Activated naive CD4-positive, alpha-beta T cell treated with anti-CD3 and anti-CD28 coated beads for 36 hours (primary cell): ENCODE measurements at regions not wholly inside any gene's neighbourhood (a gene's known extent, or its start where the extent isn't known, plus 50 kb on each side); places are given as distances from the start of the nearest gene placed in this dataset.

Experiments used
- CTCF ChIA-PET: fragments of 350-600 bp; sonication (Branson Sonifier 250); formaldehyde crosslinking; loops from one replicate; lab custom pipeline; 2021; ENCODE audit warnings: antibody characterized with exemption; lab: Charles Lee
- DNase-seq: peaks from one replicate; pipeline ENCODE4 v3.0.0-alpha.2; 2020
- H3K27ac Mint-ChIP-seq: one replicate; pipeline ENCODE4 v1.8.0; 2021; ENCODE audit warnings: mild to moderate bottlenecking, mixed read lengths
- H3K27me3 Mint-ChIP-seq: one replicate; pipeline ENCODE4 v1.8.0; 2021; ENCODE audit warnings: low read depth, mixed read lengths
- H3K36me3 Mint-ChIP-seq: one replicate; pipeline ENCODE4 v1.8.0; 2021; ENCODE audit warnings: low read depth, mixed read lengths
- H3K4me1 Mint-ChIP-seq: one replicate; pipeline ENCODE4 v1.8.0; 2021; ENCODE audit warnings: low read depth, mixed read lengths
- H3K4me3 Mint-ChIP-seq: one replicate; pipeline ENCODE4 v1.8.0; 2021; ENCODE audit warnings: mild to moderate bottlenecking, moderate library complexity, mixed read lengths
- H3K9me3 Mint-ChIP-seq: one replicate; pipeline ENCODE4 v1.8.0; 2021; ENCODE audit warnings: mixed read lengths
- intact Hi-C: fragments of 100-400 bp; cut with micrococcal nuclease; formaldehyde crosslinking; loops from one replicate; pipeline ENCODE4 v1.15.1; 2023

DNA sequence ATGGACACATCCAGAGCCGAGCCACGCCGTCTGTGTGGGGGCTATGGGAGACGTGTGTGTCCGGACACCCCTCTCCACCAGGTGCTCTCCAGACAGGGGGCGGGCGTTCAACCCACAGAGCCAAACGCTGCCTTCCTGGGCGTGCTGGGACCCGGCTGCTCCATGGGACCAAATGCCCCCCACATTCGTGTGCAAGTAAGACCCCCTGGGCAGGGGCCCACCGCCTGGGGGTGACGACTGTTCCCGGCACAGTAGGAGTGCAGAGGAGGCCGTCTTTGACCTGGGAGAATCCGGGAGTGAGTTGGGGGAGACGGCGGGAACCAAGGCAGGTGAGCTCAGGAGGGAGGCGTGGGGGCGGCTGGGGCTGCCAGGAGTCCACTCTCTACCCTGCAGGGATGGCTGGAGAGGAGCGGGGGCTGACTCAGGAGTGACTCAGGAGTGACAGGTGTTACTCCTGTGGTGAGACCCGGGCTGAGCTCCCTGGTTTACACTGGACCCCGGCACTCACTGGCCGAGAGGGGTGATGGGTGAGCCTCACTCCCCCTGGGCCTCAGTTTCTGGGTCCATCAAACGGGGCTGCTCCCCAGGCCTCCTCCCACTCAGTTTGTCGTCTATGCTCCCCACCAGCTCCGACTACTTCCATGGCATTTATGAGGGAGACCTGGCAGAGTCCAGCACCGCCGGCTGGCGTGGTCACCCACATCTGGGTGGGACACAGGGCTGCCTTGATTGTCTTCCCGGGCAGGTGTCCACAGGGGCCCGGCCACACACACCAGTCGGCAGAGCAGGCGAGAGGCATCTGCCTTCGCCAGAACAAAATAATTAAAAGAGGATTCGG lies 95.0 kb downstream of the MICALL2 start:
- Mint-ChIP-seq H3K36me3 (peaks cover 2% of the 10 kb centered on the region), H3K4me1 (no peaks in the 10 kb centered on the region), H3K27me3 (peaks cover 21% of the 10 kb centered on the region), H3K9me3 (peaks cover 7% of the 10 kb centered on the region), H3K27ac (no peak overlapping the region), H3K4me3 (no peak overlapping the region)
- DNase-seq: no peak
- CTCF ChIA-PET: no interaction called here
- intact Hi-C loops: no loop called here

DNA sequence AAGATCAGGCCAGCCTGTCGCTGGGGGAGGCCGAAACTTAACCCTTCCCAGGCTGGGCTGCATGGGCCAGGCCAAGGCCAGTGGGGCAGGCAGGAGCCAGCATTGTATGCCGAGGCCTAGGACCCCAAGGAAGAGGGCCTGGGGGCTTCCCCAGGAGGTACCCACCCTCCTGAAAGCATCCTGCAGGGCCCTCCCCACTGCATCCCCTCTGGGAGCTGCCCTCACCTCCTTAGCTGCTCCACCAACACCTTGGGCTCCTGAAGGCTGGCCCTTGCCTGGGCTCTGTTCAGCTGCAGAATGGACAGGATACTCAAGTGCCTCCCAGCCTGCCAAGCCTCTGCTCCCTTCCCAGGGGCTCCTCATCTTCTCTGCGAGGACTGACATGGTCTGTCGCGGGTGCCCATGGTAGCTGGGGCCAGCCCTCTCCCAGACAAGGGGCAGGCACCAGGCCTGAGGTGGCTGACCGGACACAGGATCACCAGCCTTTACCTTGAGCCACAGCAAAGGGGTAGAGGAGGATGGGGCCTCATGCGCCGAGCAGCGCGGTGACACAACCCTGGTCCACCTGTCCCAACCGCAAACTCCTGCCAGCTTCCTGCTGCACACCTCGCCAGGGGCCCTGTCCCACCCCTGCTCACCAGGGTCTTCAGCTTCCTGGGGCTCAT lies 94.2 kb downstream of the MICALL2 start:
- no peak overlapping the region for H3K27ac Mint-ChIP-seq
- CTCF ChIA-PET: no interaction called here
- DNase-seq: no peak
- no peak overlapping the region for H3K4me3 Mint-ChIP-seq
- peaks cover 7% of the 10 kb centered on the region for H3K9me3 Mint-ChIP-seq
- peaks cover 2% of the 10 kb centered on the region for H3K36me3 Mint-ChIP-seq
- no peaks in the 10 kb centered on the region for H3K4me1 Mint-ChIP-seq
- intact Hi-C loops: no loop called here
- peaks cover 26% of the 10 kb centered on the region for H3K27me3 Mint-ChIP-seq

DNA sequence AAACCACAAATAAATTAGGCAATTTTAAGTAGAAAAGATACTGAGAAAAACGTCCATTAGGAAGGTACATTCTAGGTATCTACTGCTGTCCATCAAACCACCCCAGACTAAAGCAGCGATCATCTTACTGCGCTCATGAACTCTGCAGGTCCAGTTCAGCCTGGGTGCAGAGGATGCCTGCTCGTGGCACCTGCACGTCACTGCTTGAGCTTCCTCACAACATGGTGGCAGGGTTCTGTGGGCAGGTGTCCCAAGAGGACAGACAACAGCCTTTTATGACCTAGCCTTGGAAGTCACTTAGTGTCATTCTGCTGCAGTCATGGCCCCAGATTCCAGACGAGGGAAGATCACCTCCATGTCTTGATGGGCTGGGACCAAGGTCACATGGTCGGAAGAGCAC lies 93.4 kb downstream of the MICALL2 start:
- CTCF ChIA-PET: no interaction called here
- Mint-ChIP-seq H3K27me3 (peaks cover 32% of the 10 kb centered on the region), H3K9me3 (peaks cover 7% of the 10 kb centered on the region), H3K27ac (no peak overlapping the region), H3K4me3 (no peak overlapping the region), H3K36me3 (peaks cover 2% of the 10 kb centered on the region), H3K4me1 (no peaks in the 10 kb centered on the region)
- no peak for DNase-seq
- intact Hi-C loops: no loop called here

DNA sequence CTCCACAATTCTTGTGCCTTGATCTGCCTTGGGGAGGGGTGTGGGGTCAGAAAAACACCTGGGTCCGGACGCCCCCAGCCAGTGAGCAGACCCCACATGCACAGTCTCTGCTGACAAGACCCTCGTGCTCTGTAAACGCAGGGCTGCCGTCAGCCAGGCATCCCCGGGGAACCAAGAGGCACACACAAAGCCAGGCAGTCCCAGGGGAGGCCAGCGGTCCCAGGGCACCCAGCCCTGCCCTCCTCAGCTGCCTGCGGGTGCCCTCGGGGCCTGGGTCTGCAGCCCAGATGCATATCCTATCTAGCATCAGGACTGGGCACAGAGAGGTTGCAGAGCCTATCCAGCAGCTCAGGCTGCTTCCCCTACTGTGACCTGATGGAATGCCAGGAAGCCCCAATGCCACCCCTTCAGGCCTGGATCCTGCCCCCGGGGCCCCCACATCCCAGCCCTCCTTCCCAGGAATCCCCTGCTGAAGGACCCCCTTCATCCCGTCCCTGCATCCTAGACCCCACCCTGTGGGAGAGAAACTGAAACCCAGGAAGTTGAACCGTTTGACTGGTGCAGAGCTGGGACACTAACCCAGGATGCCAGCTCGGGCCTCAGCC lies 92.4 kb downstream of the MICALL2 start:
- H3K36me3 Mint-ChIP-seq: peaks cover 2% of the 10 kb centered on the region
- peaks cover 7% of the 10 kb centered on the region for H3K9me3 Mint-ChIP-seq
- no peak overlapping the region for H3K27ac Mint-ChIP-seq
- intact Hi-C loops: no loop called here
- H3K27me3 Mint-ChIP-seq: peaks cover 32% of the 10 kb centered on the region
- no peak for DNase-seq
- no peak overlapping the region for H3K4me3 Mint-ChIP-seq
- CTCF ChIA-PET: no interaction called here
- H3K4me1 Mint-ChIP-seq: no peaks in the 10 kb centered on the region

GRCh38 chr7:1367501-1368183 lies 91.6 kb downstream of the MICALL2 start:
- H3K36me3 Mint-ChIP-seq: peaks cover 2% of the 10 kb centered on the region
- H3K27me3 Mint-ChIP-seq: peaks cover 34% of the 10 kb centered on the region
- H3K9me3 Mint-ChIP-seq: peaks cover 7% of the 10 kb centered on the region
- H3K4me3 Mint-ChIP-seq: no peak overlapping the region
- H3K4me1 Mint-ChIP-seq: no peaks in the 10 kb centered on the region
- no peak overlapping the region for H3K27ac Mint-ChIP-seq
- intact Hi-C loops: no loop called here
- no peak for DNase-seq
- CTCF ChIA-PET: no interaction called here

DNA sequence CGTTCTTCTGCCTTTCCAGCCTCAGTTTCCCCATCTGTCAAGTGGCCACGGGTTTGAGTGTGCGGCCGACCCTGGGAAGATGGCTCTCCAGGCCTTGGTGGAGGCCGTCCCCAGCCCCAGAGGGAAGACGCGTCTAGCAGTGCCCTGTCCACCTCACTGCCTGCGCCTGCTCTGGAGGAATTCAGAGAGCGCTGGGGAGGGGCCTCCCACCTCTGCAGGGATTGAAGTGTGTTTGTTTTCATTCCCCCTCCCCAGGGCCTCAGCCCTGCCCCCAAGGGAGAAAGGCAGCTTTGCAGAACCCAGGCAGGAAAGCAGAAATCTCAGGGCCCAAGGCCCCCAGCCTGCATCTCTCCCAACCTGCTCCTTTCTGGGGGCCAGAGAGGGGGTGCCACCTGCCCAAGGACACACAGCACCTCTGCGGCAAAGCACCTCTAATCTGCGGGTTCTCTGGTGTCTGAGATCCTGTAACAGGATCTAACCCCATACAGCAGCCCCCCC lies 91.0 kb downstream of the MICALL2 start:
- Mint-ChIP-seq H3K4me3 (no peak overlapping the region), H3K9me3 (peaks cover 7% of the 10 kb centered on the region), H3K4me1 (no peaks in the 10 kb centered on the region), H3K36me3 (peaks cover 2% of the 10 kb centered on the region), H3K27me3 (peaks cover 36% of the 10 kb centered on the region), H3K27ac (no peak overlapping the region)
- CTCF ChIA-PET: no interaction called here
- no peak for DNase-seq
- intact Hi-C loops: no loop called here

- H3K27ac Mint-ChIP-seq: no peak overlapping the region
- CTCF ChIA-PET: no interaction called here
Measured at GRCh38 chr7:1368682-1369571, 90.3 kb downstream of the MICALL2 start.

GRCh38 chr7:1369916-1370657 lies 89.2 kb downstream of the MICALL2 start:
- peaks cover 40% of the 10 kb centered on the region for H3K27me3 Mint-ChIP-seq
- no peaks in the 10 kb centered on the region for H3K4me1 Mint-ChIP-seq
- H3K27ac Mint-ChIP-seq: no peak overlapping the region
- intact Hi-C loops: no loop called here
- peaks cover 2% of the 10 kb centered on the region for H3K36me3 Mint-ChIP-seq
- peaks cover 7% of the 10 kb centered on the region for H3K9me3 Mint-ChIP-seq
- DNase-seq: no peak
- H3K4me3 Mint-ChIP-seq: no peak overlapping the region
- CTCF ChIA-PET: no interaction called here

More at GRCh38 chr7:1368682-1369571, 90.3 kb downstream of the MICALL2 start:
- H3K36me3 Mint-ChIP-seq: peaks cover 2% of the 10 kb centered on the region
- peaks cover 40% of the 10 kb centered on the region for H3K27me3 Mint-ChIP-seq
- DNase-seq: peak; percentile 50
- intact Hi-C loops: no loop called here
- no peaks in the 10 kb centered on the region for H3K4me1 Mint-ChIP-seq
- no peak overlapping the region for H3K4me3 Mint-ChIP-seq
- peaks cover 7% of the 10 kb centered on the region for H3K9me3 Mint-ChIP-seq

DNA sequence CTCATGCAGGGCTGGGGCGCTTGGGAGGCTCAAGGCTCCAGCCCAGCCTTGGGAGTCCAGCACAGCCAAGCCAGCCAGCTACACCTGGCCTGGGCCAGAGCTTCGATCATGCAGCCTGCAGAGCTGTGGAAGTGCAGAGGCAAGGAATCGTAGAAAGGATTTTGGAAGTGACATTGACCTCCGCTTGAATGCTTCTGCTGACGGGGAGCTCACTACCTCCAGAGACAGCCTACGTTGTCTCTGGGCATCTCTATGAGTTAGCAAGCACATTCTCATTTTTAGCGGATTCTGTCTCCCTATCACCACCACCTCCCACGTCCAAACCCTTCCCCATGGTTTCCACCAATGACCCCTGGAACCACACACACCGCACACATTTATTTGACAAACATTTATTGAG lies 88.5 kb downstream of the MICALL2 start:
- Mint-ChIP-seq H3K4me1 (no peaks in the 10 kb centered on the region), H3K9me3 (peaks cover 4% of the 10 kb centered on the region), H3K36me3 (peaks cover 2% of the 10 kb centered on the region), H3K27me3 (peaks cover 40% of the 10 kb centered on the region), H3K27ac (no peak overlapping the region), H3K4me3 (no peak overlapping the region)
- intact Hi-C loops: no loop called here
- DNase-seq: no peak
- CTCF ChIA-PET: no interaction called here

DNA sequence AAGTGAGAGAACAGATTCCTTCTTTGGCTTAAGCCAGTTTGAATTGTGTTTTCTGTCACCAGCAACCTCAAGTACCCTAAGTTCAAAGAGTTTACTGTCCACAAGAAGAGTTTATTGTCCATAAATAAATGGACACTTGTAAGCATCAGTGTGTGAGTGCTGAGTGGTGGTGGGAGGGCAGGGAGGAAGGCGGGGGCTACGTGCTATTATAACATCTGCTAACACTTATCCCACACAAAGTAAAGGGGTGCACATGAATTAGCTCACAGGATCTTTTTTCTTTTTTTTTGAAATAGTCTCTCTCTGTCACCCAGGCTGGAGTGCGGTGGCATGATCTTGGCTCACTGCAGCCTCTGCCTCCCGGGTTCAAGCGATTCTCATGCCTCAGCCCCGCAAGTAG lies 87.2 kb downstream of the MICALL2 start:
- no peaks in the 10 kb centered on the region for H3K9me3 Mint-ChIP-seq
- CTCF ChIA-PET: interaction anchor here (0.6 to 1.0 kb wide), 2 partner anchors 10 to 1237 kb away, joined by 3 to 5 read pairs; no protein-coding TSS in a partner anchor
- H3K27me3 Mint-ChIP-seq: peaks cover 34% of the 10 kb centered on the region

More for the DNA sequence above, 87.2 kb downstream of the MICALL2 start:
- no peak for DNase-seq
- intact Hi-C loops: no loop called here
- H3K27ac Mint-ChIP-seq: no peak overlapping the region
- no peaks in the 10 kb centered on the region for H3K4me1 Mint-ChIP-seq
- H3K4me3 Mint-ChIP-seq: no peak overlapping the region
- H3K36me3 Mint-ChIP-seq: no peaks in the 10 kb centered on the region
